Common myeloid progenitor, CD34-positive (primary cell): ENCODE measurements at regions not wholly inside any gene's neighbourhood (a gene's known extent, or its start where the extent isn't known, plus 50 kb on each side); places are given as distances from the start of the nearest gene placed in this dataset.

Experiments
- CTCF ChIA-PET: fragments of 350-600 bp; sonication (Branson Sonifier 250); formaldehyde crosslinking; loops from one replicate; lab custom pipeline; 2021; ENCODE audit warnings: antibody characterized with exemption; lab: Charles Lee
- POLR2A ChIA-PET: fragments of 350-600 bp; sonication (Branson Sonifier 250); formaldehyde crosslinking; loops from one replicate; lab custom pipeline; 2021; ENCODE audit warnings: antibody characterized with exemption; lab: Charles Lee
- DNase-seq, 3 donors: peaks; one replicate each; pipeline versions ENCODE4 v3.0.0 to v3.0.0-alpha.2; 2013
- H3K27ac ChIP-seq, 2 experiments: 1 replicate in 1 of 2; 2 replicates in 1 of 2; pipeline ENCODE4 v1.7.0; 2013; ENCODE audit warnings: inconsistent platforms in 2 of 2, low read length in 2 of 2, mild to moderate bottlenecking in 2 of 2, low read depth in 1 of 2, moderate library complexity in 1 of 2; ENCODE audit not compliant: severe bottlenecking in 2 of 2, insufficient read depth in 1 of 2, poor library complexity in 1 of 2
- H3K27me3 ChIP-seq, 5 experiments: replicated peaks in 2 of 5; 1 replicate in 3 of 5; 2 replicates in 2 of 5; pipeline versions ENCODE4 v1.6.1 to v1.7.0; 2013; ENCODE audit warnings: low read length in 4 of 5, mild to moderate bottlenecking in 2 of 5, moderate library complexity in 2 of 5, inconsistent platforms in 1 of 5; ENCODE audit not compliant: insufficient read depth in 5 of 5, control insufficient read depth in 4 of 5
- H3K36me3 ChIP-seq, 4 experiments: 1 replicate in 2 of 4; 2 replicates in 2 of 4; pipeline versions ENCODE4 v1.6.1 to v1.7.0; 2013; ENCODE audit warnings: low read length in 3 of 4, control low read depth in 1 of 4, mild to moderate bottlenecking in 1 of 4; ENCODE audit not compliant: control insufficient read depth in 4 of 4, insufficient read depth in 4 of 4
- H3K4me1 ChIP-seq, 4 experiments: 1 replicate in 3 of 4; 2 replicates in 1 of 4; pipeline versions ENCODE4 v1.6.1 to v1.7.1; 2013; ENCODE audit warnings: low read length in 3 of 4, mild to moderate bottlenecking in 3 of 4, control low read depth in 1 of 4, inconsistent platforms in 1 of 4, moderate library complexity in 1 of 4; ENCODE audit not compliant: control insufficient read depth in 4 of 4, insufficient read depth in 4 of 4; ENCODE audit errors: control extremely low read depth in 1 of 4
- H3K4me3 ChIP-seq, 7 experiments: 1 replicate in 4 of 7; 2 replicates in 3 of 7; pipeline versions ENCODE4 v1.5.1 to v1.7.0; 2013; ENCODE audit warnings: mild to moderate bottlenecking in 7 of 7, low read length in 6 of 7, moderate library complexity in 6 of 7, inconsistent platforms in 2 of 7, low read depth in 2 of 7, control low read depth in 1 of 7; ENCODE audit not compliant: insufficient read depth in 4 of 7, control insufficient read depth in 1 of 7; ENCODE audit errors: extremely low read depth in 1 of 7
- H3K9me3 ChIP-seq, 5 experiments: 1 replicate in 4 of 5; 2 replicates in 1 of 5; pipeline versions ENCODE4 v1.6.1 to v1.7.1; 2013; ENCODE audit warnings: low read length in 4 of 5, mild to moderate bottlenecking in 2 of 5, inconsistent platforms in 1 of 5, low read depth in 1 of 5, moderate library complexity in 1 of 5; ENCODE audit not compliant: control insufficient read depth in 4 of 5, insufficient read depth in 2 of 5; ENCODE audit errors: control extremely low read depth in 1 of 5
- WGBS: methylation state at CpG from one replicate; pipeline ENCODE4 v1.1.5; 2013; ENCODE audit not compliant: insufficient coverage; 5-methylcytosine and 5-hydroxymethylcytosine counted together

DNA sequence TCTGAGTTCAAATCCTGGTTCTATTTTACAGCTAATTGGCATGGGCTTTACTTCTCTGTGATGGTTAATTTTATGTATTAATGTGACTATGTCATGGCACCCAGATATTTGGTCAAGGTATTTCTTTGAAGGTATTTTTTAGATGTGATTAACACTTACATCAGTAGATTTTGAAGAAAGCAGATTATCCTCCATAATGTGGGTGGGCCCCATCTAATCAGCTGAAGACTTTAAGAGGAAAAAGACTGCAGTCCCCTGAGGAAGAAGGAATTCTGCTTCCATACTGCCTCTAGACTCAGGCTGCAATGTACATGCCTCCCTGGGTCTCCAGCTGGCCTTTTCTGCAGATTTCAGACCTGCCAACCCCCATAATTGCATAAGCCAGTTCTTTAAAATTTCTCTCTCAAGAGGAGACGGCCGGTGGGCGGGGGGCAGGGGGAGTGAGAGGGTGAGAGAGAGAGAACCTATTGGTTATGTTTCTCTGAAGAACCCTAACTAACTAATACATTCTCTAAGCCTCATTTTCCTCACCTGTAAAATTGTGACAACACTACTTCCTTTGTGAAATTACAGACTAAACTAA is 338.2 kb upstream of the PRDM1 start:
- no peaks in the 10 kb centered on the region for H3K36me3 ChIP-seq
- H3K4me1 ChIP-seq, result peaks cover 12 to 18% (median 14%) of the 10 kb centered on the region in 4 experiments
- no peaks in the 10 kb centered on the region for H3K9me3 ChIP-seq
- H3K27ac ChIP-seq, result no peak overlapping the region
- DNase-seq, result no peak
- H3K4me3 ChIP-seq, result no peak overlapping the region
- ChIA-PET CTCF (no interaction called here), POLR2A (no interaction called here)
- H3K27me3 ChIP-seq, result no peaks in the 10 kb centered on the region
- no CpG with 5 or more reads among the region's 3 CpGs for WGBS

DNA sequence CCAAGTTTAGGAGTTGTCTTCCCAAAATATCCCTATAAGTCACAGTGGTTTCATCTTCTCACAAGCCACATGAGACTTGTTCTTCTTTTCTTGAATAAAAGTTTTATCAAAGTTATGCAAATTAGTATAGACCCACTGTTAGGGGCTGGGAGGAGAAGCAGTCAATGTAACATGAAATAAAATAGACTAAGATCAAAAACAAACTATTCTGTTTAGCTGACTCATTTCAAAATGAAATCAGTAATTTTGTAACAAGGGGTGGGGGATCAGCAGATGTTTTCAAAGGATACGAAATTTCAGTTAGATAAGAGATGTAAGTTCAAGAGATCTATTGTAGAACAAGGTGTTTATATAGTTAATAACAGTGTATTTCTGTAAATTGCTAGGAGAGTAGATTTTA is 339.6 kb upstream of the PRDM1 start:
- H3K9me3 ChIP-seq, result no peaks in the 10 kb centered on the region
- H3K27ac ChIP-seq, result no peak overlapping the region
- DNase-seq, result peak; percentile 20 to 77 (median 66)
- ChIA-PET POLR2A (no interaction called here), CTCF (no interaction called here)
- H3K36me3 ChIP-seq, result no peaks in the 10 kb centered on the region
- peak overlapping the region in 1 of 7 experiments; percentile 37 for H3K4me3 ChIP-seq
- 0% methylated on average over 1 of the region's 1 CpG for WGBS
- H3K4me1 ChIP-seq, result peaks cover 12 to 18% (median 14%) of the 10 kb centered on the region in 4 experiments
- H3K27me3 ChIP-seq, result no peaks in the 10 kb centered on the region

DNA sequence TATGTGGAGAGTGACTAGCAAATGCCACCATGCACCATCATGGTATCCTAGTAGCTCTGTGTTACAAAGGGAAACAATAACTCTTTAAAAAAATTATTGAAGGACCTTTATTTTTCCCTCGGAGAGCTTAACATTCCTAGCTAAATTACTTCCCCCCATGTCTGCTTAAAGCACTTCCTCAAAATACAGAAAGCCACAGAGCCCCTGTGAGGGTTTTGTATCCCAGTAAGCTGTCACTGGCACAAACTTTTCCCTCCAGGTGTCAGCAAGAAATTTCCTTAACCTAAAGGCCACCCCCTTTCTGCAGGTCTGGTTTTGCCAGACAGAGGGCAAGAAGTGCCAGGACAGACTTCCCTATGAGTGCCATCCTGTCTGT is 340.0 kb upstream of the PRDM1 start:
- no peaks in the 10 kb centered on the region for H3K36me3 ChIP-seq
- CTCF ChIA-PET, result interaction anchor here (0.7 kb wide), 1 partner anchor 11 kb away, joined by 3 read pairs; no protein-coding TSS in a partner anchor
- POLR2A ChIA-PET, result no interaction called here
- no peaks in the 10 kb centered on the region for H3K27me3 ChIP-seq
- 0% methylated on average over 1 of the region's 1 CpG for WGBS
- peak overlapping the region in 1 of 7 experiments; percentile 37 for H3K4me3 ChIP-seq
- no peaks in the 10 kb centered on the region for H3K9me3 ChIP-seq
- H3K4me1 ChIP-seq, result peaks cover 12 to 18% (median 14%) of the 10 kb centered on the region in 4 experiments
- DNase-seq, result peak in 2 of 3 donors; percentile 6 to 40
- H3K27ac ChIP-seq, result no peak overlapping the region

DNA sequence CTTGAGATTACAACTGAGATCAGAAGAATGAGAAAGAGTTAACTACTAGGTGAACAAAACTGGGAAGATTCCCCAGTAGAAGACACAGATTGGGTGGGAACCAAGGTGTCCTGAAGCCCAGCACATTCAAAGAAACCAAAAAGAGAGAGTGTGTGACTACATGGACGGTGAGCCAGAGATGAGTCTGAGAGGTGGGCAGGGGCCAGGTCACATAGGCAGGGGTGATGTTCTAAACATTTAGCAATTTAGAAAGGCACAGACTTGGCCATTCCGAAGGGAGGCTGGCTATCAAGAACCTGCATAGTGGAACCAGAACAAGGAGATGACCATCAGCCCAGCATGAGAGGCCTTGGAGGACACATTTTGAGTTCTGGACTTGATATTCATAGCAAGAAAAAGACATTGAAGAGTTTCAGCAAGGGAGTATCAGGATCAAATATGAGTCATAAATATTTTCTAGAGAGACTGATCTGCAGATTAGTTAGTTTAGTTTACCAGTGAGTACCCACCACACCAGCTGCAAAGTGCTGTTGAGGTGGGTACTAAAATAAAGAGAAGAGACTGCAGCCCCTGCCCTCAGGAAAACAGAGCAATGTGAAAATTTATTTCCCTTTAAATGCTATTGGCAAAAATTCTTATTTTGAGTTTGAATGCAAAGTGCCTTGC is 340.5 kb upstream of the PRDM1 start:
- WGBS, result 100% methylated on average over 2 of the region's 2 CpGs
- H3K4me1 ChIP-seq, result peaks cover 12 to 18% (median 14%) of the 10 kb centered on the region in 4 experiments
- H3K27ac ChIP-seq, result no peak overlapping the region
- DNase-seq, result peak in 2 of 3 donors; percentile 22 to 36
- no peaks in the 10 kb centered on the region for H3K36me3 ChIP-seq
- POLR2A ChIA-PET, result no interaction called here
- peak overlapping the region in 1 of 7 experiments; percentile 37 for H3K4me3 ChIP-seq
- no peaks in the 10 kb centered on the region for H3K9me3 ChIP-seq
- H3K27me3 ChIP-seq, result no peaks in the 10 kb centered on the region
- CTCF ChIA-PET, result interaction anchor here (0.7 kb wide), 1 partner anchor 11 kb away, joined by 3 read pairs; no protein-coding TSS in a partner anchor

DNA sequence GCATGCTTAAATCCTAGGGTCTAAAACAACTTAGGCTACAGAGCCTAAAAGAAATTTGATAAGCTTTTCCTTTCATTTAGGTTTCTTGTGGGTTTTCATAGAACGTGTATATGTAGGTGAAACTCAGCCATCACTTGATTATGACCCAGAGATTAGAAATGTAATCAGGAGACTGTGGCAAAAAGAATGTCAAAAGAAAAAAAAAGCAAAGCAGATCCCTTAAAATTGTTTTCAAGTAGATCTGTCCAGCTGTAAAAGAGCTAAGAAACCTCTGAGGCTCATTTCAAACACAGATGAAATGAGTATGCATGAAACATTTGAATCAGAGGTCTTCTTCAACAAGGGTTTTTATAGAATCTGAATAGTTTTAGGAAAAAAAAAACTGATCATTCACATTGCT is 341.3 kb upstream of the PRDM1 start:
- H3K36me3 ChIP-seq, result no peaks in the 10 kb centered on the region
- no peak for DNase-seq
- ChIA-PET CTCF (no interaction called here), POLR2A (no interaction called here)
- no peaks in the 10 kb centered on the region for H3K27me3 ChIP-seq
- WGBS, result no CpG with 5 or more reads among the region's 1 CpG
- peaks cover 12 to 18% (median 14%) of the 10 kb centered on the region in 4 experiments for H3K4me1 ChIP-seq
- no peak overlapping the region for H3K4me3 ChIP-seq
- no peaks in the 10 kb centered on the region for H3K9me3 ChIP-seq
- no peak overlapping the region for H3K27ac ChIP-seq

DNA sequence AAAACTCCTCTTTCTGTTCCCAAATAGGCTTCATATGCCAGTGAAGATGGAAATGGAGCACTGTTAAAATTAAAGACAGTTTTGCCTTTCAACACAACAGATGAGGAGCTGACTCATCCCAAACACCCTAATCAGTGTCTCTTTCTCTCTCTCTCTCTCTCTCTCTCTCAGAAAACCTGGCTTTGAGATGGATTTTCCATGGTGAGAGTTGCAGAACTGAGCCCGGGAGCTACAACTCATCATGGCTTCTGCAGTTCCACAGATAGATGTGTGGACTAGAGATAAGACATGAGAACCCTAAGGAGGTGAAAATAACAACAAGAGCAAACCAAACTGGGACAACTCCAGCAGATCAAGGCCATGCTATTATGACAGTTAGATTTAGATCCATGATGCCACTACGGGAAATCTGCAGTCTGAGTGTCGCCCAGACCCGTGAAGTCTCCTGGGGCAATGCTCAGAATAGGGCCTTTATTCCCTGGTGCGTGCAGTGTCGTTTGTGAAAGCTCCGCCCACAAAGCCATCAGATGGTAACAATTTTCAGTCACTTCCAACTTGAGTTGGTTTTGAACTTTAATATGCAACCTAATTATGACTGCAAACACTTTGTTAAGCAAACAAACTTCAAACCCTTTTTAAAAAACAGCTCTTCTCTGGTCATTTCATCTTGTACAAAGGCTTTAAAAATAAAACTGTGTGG is 338.2 kb upstream of the PREP start:
- CTCF ChIA-PET, result interaction anchor here (1.7 kb wide), 1 partner anchor 560 kb away, joined by 3 read pairs; no protein-coding TSS in a partner anchor
- DNase-seq, result no peak
- peaks cover 7 to 10% (median 8%) of the 10 kb centered on the region in 4 experiments for H3K4me1 ChIP-seq
- no peak overlapping the region for H3K27ac ChIP-seq
- H3K27me3 ChIP-seq, result no peaks in the 10 kb centered on the region
- H3K36me3 ChIP-seq, result no peaks in the 10 kb centered on the region
- WGBS, result over 99% methylated on average over 6 of the region's 7 CpGs
- POLR2A ChIA-PET, result no interaction called here
- H3K4me3 ChIP-seq, result no peak overlapping the region
- H3K9me3 ChIP-seq, result peaks cover 0 to 4% (median 0%) of the 10 kb centered on the region in 5 experiments

DNA sequence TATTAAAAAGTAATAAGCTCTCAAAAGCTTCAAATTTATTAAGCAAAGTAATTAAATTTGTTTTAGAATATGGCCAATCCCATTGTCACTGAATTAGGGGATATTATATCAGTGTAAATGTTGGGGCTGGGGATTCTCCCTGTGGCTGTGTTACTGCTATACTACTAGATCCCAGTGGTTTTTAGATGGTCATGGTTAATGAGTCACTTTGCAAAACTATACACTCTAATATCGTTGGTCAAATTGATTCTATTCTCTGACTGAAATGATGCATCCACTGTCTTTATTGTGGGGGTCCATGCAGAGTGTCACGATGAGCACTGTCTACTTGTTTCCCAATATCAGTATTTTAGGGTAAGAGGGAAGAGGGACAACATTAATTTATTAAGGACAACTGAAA is 336.9 kb upstream of the PREP start:
- H3K4me1 ChIP-seq, result no peaks in the 10 kb centered on the region
- H3K36me3 ChIP-seq, result no peaks in the 10 kb centered on the region
- H3K27me3 ChIP-seq, result no peaks in the 10 kb centered on the region
- H3K27ac ChIP-seq, result no peak overlapping the region
- no peak overlapping the region for H3K4me3 ChIP-seq
- peaks cover 0 to 4% (median 0%) of the 10 kb centered on the region in 5 experiments for H3K9me3 ChIP-seq
- no CpG with 5 or more reads among the region's 2 CpGs for WGBS
- ChIA-PET POLR2A (no interaction called here), CTCF (interaction anchor here (1.2 kb wide), 1 partner anchor 308 kb away, joined by 3 read pairs; no protein-coding TSS in a partner anchor)
- no peak for DNase-seq
